ENCODE measurements at regions not wholly inside any gene's neighbourhood (a gene's known extent, or its start where the extent isn't known, plus 50 kb on each side); places are given as distances from the start of the nearest gene placed in this dataset.

DNA sequence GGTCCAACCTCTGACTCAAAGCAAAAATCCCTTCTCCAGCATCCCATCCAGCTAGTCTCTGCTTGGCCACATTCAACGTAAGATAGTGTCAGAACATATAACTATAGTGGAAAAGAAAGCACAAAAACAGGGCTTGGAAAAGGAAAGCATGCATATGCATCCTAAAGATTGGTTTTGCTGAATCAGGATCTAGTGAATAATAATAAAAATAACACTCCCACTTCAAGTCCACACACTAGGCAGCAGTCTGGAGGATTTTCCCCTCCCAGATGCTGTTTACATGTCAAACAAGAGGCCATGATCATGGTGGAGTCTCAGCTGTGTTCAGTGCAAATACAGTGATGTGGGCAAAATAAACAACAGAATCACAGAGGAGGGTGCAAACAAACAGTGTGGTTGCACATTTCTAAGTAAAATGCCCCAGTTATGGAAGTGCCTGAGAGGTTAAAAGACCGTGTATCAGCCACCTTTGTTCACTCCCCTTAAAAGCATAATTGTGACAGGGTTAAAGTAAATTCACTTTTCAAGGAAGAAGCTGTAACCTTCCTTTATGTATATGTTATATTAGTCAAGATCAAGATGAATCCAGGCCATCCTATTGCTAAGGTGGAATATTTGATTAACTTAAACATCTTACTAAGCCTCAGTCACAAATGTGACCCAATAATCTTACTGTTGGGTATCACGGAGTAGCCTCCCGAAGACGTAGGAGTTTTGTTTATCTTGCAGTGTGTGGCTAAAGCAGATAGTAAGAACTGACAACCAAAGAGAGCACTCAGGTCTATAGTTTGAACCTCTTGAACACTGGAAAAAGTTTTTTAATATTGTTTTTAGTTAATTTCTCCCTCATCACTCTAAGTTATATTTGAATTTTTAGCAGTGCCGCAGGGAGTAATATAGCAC lies 424.5 kb downstream of the SOX2 start:
- no peak overlapping the region for H2AFZ ChIP-seq (ENCODE audit: low read length)

GRCh38 chr3:182138393-182138792 lies 426.7 kb downstream of the SOX2 start:
- Histone ChIP-seq H3K79me2 (ENCODE audit: insufficient read depth, low read length) (no peaks in the 10 kb centered on the region), H3K36me3 (ENCODE audit: insufficient read depth, low read length) (no peaks in the 10 kb centered on the region), H3K27ac (ENCODE audit: low read depth, low read length) (no peak overlapping the region), H3K4me1 (ENCODE audit: insufficient read depth, low read length) (no peaks in the 10 kb centered on the region), H3K9me3 (ENCODE audit: low read depth, low read length) (peaks cover 3% of the 10 kb centered on the region), H3K27me3 (ENCODE audit: insufficient read depth, low read length) (no peaks in the 10 kb centered on the region), H2AFZ (ENCODE audit: low read length) (no peak overlapping the region), H4K20me1 (ENCODE audit: insufficient read depth, low read length) (no peaks in the 10 kb centered on the region), H3K4me3 (ENCODE audit: insufficient read depth, low read length) (no peak overlapping the region), H3K4me2 (ENCODE audit: insufficient read depth, low read length) (no peak overlapping the region)
- DNase-seq (ENCODE audit: insufficient read length, low spot score, missing footprints) = no peak
- TF ChIP-seq CTCF (IDR thresholded peaks at IDR 0.05; ENCODE audit: extremely low read depth, low read depth, low read length) = no peak

More for the DNA sequence above, 424.5 kb downstream of the SOX2 start:
- no peaks in the 10 kb centered on the region for H3K79me2 ChIP-seq (ENCODE audit: insufficient read depth, low read length)
- no peak overlapping the region for H3K4me2 ChIP-seq (ENCODE audit: insufficient read depth, low read length)
- no peaks in the 10 kb centered on the region for H4K20me1 ChIP-seq (ENCODE audit: insufficient read depth, low read length)
- H3K4me3 ChIP-seq (ENCODE audit: insufficient read depth, low read length) = no peak overlapping the region
- no peak overlapping the region for H3K27ac ChIP-seq (ENCODE audit: low read depth, low read length)
- H3K36me3 ChIP-seq (ENCODE audit: insufficient read depth, low read length) = no peaks in the 10 kb centered on the region
- H3K4me1 ChIP-seq (ENCODE audit: insufficient read depth, low read length) = no peaks in the 10 kb centered on the region
- H3K27me3 ChIP-seq (ENCODE audit: insufficient read depth, low read length) = no peaks in the 10 kb centered on the region
- no peaks in the 10 kb centered on the region for H3K9me3 ChIP-seq (ENCODE audit: low read depth, low read length)
- TF ChIP-seq CTCF (IDR thresholded peaks at IDR 0.05; ENCODE audit: extremely low read depth, low read depth, low read length) = no peak
- no peak for DNase-seq (ENCODE audit: insufficient read length, low spot score, missing footprints)

DNA sequence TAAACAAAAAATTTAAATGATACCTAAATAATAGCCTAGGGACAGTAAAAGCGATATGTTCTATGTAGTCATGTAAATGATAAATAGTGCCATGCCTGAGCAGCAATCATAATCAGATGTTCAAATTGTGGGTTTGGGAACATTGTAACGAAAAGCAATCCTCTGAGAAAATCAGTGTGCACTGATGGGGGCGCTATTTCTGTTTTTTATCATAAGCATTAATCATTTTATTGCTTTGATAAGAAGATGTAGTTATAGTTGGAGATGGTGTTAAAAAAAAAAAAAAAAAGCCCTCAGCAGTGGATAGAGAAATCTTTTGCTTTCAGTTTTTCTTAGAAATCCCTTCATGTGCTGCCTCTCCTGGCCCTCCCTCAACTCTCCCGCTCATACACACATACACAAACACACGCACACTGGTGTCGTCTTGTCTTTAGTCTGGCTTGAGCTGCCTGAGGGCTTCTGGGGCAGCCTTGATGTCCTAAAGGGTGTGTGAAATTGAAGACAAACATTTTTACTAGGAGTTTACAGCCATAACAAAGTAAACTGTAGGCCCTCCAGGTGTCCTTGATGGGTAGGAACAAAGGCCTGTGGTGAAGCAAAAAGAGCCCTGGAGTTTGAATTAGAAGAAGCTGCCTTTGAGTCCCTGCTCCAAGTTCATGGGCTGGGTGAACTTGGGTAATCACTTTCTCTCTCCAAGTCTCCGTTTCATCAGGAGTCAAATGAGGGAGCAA lies 428.1 kb downstream of the SOX2 start:
- Histone ChIP-seq H3K27ac (ENCODE audit: low read depth, low read length) (no peak overlapping the region), H2AFZ (ENCODE audit: low read length) (no peak overlapping the region), H3K79me2 (ENCODE audit: insufficient read depth, low read length) (no peaks in the 10 kb centered on the region), H3K36me3 (ENCODE audit: insufficient read depth, low read length) (no peaks in the 10 kb centered on the region), H3K4me2 (ENCODE audit: insufficient read depth, low read length) (no peak overlapping the region), H3K4me1 (ENCODE audit: insufficient read depth, low read length) (no peaks in the 10 kb centered on the region), H3K27me3 (ENCODE audit: insufficient read depth, low read length) (no peaks in the 10 kb centered on the region), H4K20me1 (ENCODE audit: insufficient read depth, low read length) (no peaks in the 10 kb centered on the region), H3K4me3 (ENCODE audit: insufficient read depth, low read length) (no peak overlapping the region), H3K9me3 (ENCODE audit: low read depth, low read length) (peaks cover 3% of the 10 kb centered on the region)
- DNase-seq (ENCODE audit: insufficient read length, low spot score, missing footprints) = no peak
- no peak for TF ChIP-seq CTCF (IDR thresholded peaks at IDR 0.05; ENCODE audit: extremely low read depth, low read depth, low read length)

DNA sequence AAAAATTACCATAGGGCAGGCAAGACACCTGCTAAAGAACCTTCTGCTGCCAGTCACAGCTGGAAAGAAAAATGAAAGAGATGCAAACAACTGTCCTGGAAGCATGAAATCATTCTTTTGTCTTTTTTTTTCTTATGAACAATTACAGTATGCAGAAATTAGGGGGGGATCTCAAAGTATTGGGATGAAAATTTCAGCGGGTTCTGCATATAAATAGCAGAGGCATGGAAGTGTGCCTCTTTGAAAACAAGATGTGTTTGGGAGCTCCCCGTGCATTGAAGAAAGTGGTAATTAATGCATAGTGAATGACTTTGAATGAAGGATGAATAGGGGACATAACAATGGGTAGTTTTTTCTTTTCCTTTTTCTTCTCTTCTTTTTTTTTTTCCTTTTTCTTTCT lies 431.2 kb downstream of the SOX2 start:
- Histone ChIP-seq H3K36me3 (ENCODE audit: insufficient read depth, low read length) (no peaks in the 10 kb centered on the region), H3K79me2 (ENCODE audit: insufficient read depth, low read length) (no peaks in the 10 kb centered on the region), H3K27ac (ENCODE audit: low read depth, low read length) (no peak overlapping the region), H2AFZ (ENCODE audit: low read length) (no peak overlapping the region), H3K4me1 (ENCODE audit: insufficient read depth, low read length) (no peaks in the 10 kb centered on the region), H4K20me1 (ENCODE audit: insufficient read depth, low read length) (no peaks in the 10 kb centered on the region), H3K4me2 (ENCODE audit: insufficient read depth, low read length) (no peak overlapping the region), H3K4me3 (ENCODE audit: insufficient read depth, low read length) (no peak overlapping the region), H3K9me3 (ENCODE audit: low read depth, low read length) (peaks cover 3% of the 10 kb centered on the region), H3K27me3 (ENCODE audit: insufficient read depth, low read length) (no peaks in the 10 kb centered on the region)
- no peak for TF ChIP-seq CTCF (IDR thresholded peaks at IDR 0.05; ENCODE audit: extremely low read depth, low read depth, low read length)
- DNase-seq (ENCODE audit: insufficient read length, low spot score, missing footprints) = no peak
